ENCODE measurements at regions not wholly inside any gene's neighbourhood (a gene's known extent, or its start where the extent isn't known, plus 50 kb on each side); places are given as distances from the start of the nearest gene placed in this dataset.

GRCh38 chr2:217736776-217737550 is 265.8 kb downstream of the TNS1 start:
- peak; percentile 42 for DNase-seq (ENCODE audit: low read depth)
- Histone ChIP-seq H3K27me3 (ENCODE audit: control insufficient read depth, insufficient read depth, low read length) (no peaks in the 10 kb centered on the region), H3K36me3 (ENCODE audit: control insufficient read depth, insufficient read depth, low read length) (no peaks in the 10 kb centered on the region), H3K4me3 (ENCODE audit: low read depth, low read length) (no peak overlapping the region)
- TF ChIP-seq CTCF (IDR thresholded peaks at IDR 0.05; ENCODE audit: insufficient read depth, low read length, poor library complexity, severe bottlenecking), result peak; percentile 4

- H3K27me3 ChIP-seq (ENCODE audit: control insufficient read depth, insufficient read depth, low read length), result no peaks in the 10 kb centered on the region
- DNase-seq (ENCODE audit: low read depth), result no peak
Observed at GRCh38 chr2:217735899-217736298, 266.9 kb downstream of the TNS1 start.

GRCh38 chr2:217735034-217735433 is 267.8 kb downstream of the TNS1 start:
- no peak for TF ChIP-seq CTCF (IDR thresholded peaks at IDR 0.05; ENCODE audit: insufficient read depth, low read length, poor library complexity, severe bottlenecking)
- DNase-seq (ENCODE audit: low read depth), result no peak
- no peaks in the 10 kb centered on the region for H3K27me3 ChIP-seq (ENCODE audit: control insufficient read depth, insufficient read depth, low read length)
- H3K36me3 ChIP-seq (ENCODE audit: control insufficient read depth, insufficient read depth, low read length), result no peaks in the 10 kb centered on the region
- no peak overlapping the region for H3K4me3 ChIP-seq (ENCODE audit: low read depth, low read length)

More at GRCh38 chr2:217735899-217736298, 266.9 kb downstream of the TNS1 start:
- H3K4me3 ChIP-seq (ENCODE audit: low read depth, low read length), result no peak overlapping the region
- H3K36me3 ChIP-seq (ENCODE audit: control insufficient read depth, insufficient read depth, low read length), result no peaks in the 10 kb centered on the region
- no peak for TF ChIP-seq CTCF (IDR thresholded peaks at IDR 0.05; ENCODE audit: insufficient read depth, low read length, poor library complexity, severe bottlenecking)

GRCh38 chr2:217733461-217733860 is 269.3 kb downstream of the TNS1 start:
- no peak for DNase-seq (ENCODE audit: low read depth)
- TF ChIP-seq CTCF (IDR thresholded peaks at IDR 0.05; ENCODE audit: insufficient read depth, low read length, poor library complexity, severe bottlenecking), result no peak
- no peak overlapping the region for H3K4me3 ChIP-seq (ENCODE audit: low read depth, low read length)
- H3K36me3 ChIP-seq (ENCODE audit: control insufficient read depth, insufficient read depth, low read length), result no peaks in the 10 kb centered on the region
- no peaks in the 10 kb centered on the region for H3K27me3 ChIP-seq (ENCODE audit: control insufficient read depth, insufficient read depth, low read length)

- no peak for DNase-seq (ENCODE audit: low read depth)
- TF ChIP-seq CTCF (IDR thresholded peaks at IDR 0.05; ENCODE audit: insufficient read depth, low read length, poor library complexity, severe bottlenecking), result no peak
- H3K36me3 ChIP-seq (ENCODE audit: control insufficient read depth, insufficient read depth, low read length), result no peaks in the 10 kb centered on the region
Observed at GRCh38 chr2:217732992-217733391, 269.8 kb downstream of the TNS1 start.

GRCh38 chr2:217731805-217732204 is 271.0 kb downstream of the TNS1 start:
- DNase-seq (ENCODE audit: low read depth), result no peak
- no peak overlapping the region for H3K4me3 ChIP-seq (ENCODE audit: low read depth, low read length)
- H3K36me3 ChIP-seq (ENCODE audit: control insufficient read depth, insufficient read depth, low read length), result no peaks in the 10 kb centered on the region
- no peaks in the 10 kb centered on the region for H3K27me3 ChIP-seq (ENCODE audit: control insufficient read depth, insufficient read depth, low read length)
- TF ChIP-seq CTCF (IDR thresholded peaks at IDR 0.05; ENCODE audit: insufficient read depth, low read length, poor library complexity, severe bottlenecking), result no peak

More at GRCh38 chr2:217732992-217733391, 269.8 kb downstream of the TNS1 start:
- H3K4me3 ChIP-seq (ENCODE audit: low read depth, low read length), result no peak overlapping the region
- no peaks in the 10 kb centered on the region for H3K27me3 ChIP-seq (ENCODE audit: control insufficient read depth, insufficient read depth, low read length)
